IPS-15b (cell line): ENCODE measurements at regions not wholly inside any gene's neighbourhood (a gene's known extent, or its start where the extent isn't known, plus 50 kb on each side); places are given as distances from the start of the nearest gene placed in this dataset.

Source experiments
- H3K27me3 ChIP-seq: one replicate; pipeline ENCODE4 v1.6.1; 2013; ENCODE audit warnings: low read length; ENCODE audit not compliant: control insufficient read depth, insufficient read depth
- H3K36me3 ChIP-seq: one replicate; pipeline ENCODE4 v1.6.1; 2013; ENCODE audit warnings: low read length; ENCODE audit not compliant: control insufficient read depth, insufficient read depth
- H3K4me1 ChIP-seq: one replicate; pipeline ENCODE4 v1.6.1; 2013; ENCODE audit warnings: mild to moderate bottlenecking, low read length; ENCODE audit not compliant: control insufficient read depth, insufficient read depth
- H3K4me3 ChIP-seq: one replicate; pipeline ENCODE4 v1.5.1; 2013; ENCODE audit warnings: low read depth, low read length
- H3K9ac ChIP-seq: one replicate; pipeline ENCODE4 v1.6.1; 2013; ENCODE audit warnings: low read depth, mild to moderate bottlenecking, low read length
- H3K9me3 ChIP-seq: one replicate; pipeline ENCODE4 v1.6.1; 2013; ENCODE audit warnings: mild to moderate bottlenecking, low read length; ENCODE audit not compliant: control insufficient read depth, insufficient read depth

- Histone ChIP-seq H3K4me3 (no peak overlapping the region), H3K4me1 (peaks cover 7% of the 10 kb centered on the region), H3K9me3 (no peaks in the 10 kb centered on the region), H3K27me3 (no peaks in the 10 kb centered on the region), H3K36me3 (no peaks in the 10 kb centered on the region), H3K9ac (no peak overlapping the region)
Measured at GRCh38 chr6:134477991-134478635, 160.2 kb upstream of the SGK1 start.

DNA sequence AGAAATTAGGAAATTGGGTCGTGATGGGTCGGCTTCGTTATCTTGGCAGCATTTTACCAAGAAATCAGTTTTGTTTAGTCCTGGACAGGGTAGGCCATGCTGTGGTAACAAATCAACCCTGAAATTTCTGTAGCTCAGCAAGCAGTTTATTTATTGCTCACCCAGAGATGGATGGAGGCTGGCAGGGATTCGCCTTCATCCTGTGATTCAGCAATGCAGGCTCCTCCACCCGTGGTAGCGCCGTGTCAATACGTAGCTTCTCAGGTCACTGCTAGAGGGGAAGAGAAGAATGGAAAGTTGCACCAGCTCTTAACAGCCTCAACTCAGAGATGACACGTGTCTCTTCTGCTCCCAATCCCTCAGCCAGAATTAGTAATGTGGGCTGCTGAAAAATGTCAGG is 157.0 kb upstream of the SGK1 start:
- Histone ChIP-seq H3K27me3 (no peaks in the 10 kb centered on the region), H3K36me3 (no peaks in the 10 kb centered on the region), H3K9ac (no peak overlapping the region), H3K4me1 (no peaks in the 10 kb centered on the region), H3K9me3 (no peaks in the 10 kb centered on the region), H3K4me3 (no peak overlapping the region)

GRCh38 chr6:134472661-134473060 is 154.7 kb upstream of the SGK1 start:
- H3K27me3 ChIP-seq: no peaks in the 10 kb centered on the region
- no peaks in the 10 kb centered on the region for H3K4me1 ChIP-seq
- H3K9me3 ChIP-seq: no peaks in the 10 kb centered on the region
- no peak overlapping the region for H3K9ac ChIP-seq
- no peak overlapping the region for H3K4me3 ChIP-seq
- no peaks in the 10 kb centered on the region for H3K36me3 ChIP-seq

DNA sequence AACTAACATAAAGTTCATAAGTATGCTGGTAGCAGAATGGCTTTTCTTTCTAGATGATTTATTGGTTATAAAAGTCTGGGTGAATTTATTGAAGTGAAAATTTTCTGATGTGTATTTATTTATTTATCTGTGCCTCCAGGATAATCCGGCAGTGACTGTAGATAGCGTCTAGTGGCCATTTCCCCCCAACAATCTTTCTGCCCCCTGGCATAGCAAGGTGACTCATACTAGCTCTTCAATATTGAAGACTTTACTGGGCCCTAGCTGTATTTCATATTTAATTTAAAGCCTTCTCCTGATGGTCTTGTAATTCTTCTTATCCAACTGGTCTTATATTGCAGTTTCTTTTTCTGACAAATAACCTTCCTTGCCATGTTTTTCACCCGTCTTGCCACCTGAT is 154.1 kb upstream of the SGK1 start:
- Histone ChIP-seq H3K9ac (no peak overlapping the region), H3K4me3 (no peak overlapping the region), H3K4me1 (no peaks in the 10 kb centered on the region), H3K36me3 (no peaks in the 10 kb centered on the region), H3K9me3 (no peaks in the 10 kb centered on the region), H3K27me3 (no peaks in the 10 kb centered on the region)

GRCh38 chr6:134470457-134470975 is 152.6 kb upstream of the SGK1 start:
- Histone ChIP-seq H3K4me3 (no peak overlapping the region), H3K9ac (no peak overlapping the region), H3K27me3 (no peaks in the 10 kb centered on the region), H3K4me1 (no peaks in the 10 kb centered on the region), H3K9me3 (no peaks in the 10 kb centered on the region), H3K36me3 (no peaks in the 10 kb centered on the region)

- Histone ChIP-seq H3K27me3 (no peaks in the 10 kb centered on the region), H3K4me3 (no peak overlapping the region), H3K9me3 (no peaks in the 10 kb centered on the region), H3K36me3 (no peaks in the 10 kb centered on the region), H3K9ac (no peak overlapping the region), H3K4me1 (no peaks in the 10 kb centered on the region)
Measured at GRCh38 chr6:134469702-134470456, 152.0 kb upstream of the SGK1 start.

GRCh38 chr6:134468633-134469032 is 150.7 kb upstream of the SGK1 start:
- no peaks in the 10 kb centered on the region for H3K4me1 ChIP-seq
- no peaks in the 10 kb centered on the region for H3K36me3 ChIP-seq
- H3K27me3 ChIP-seq: no peaks in the 10 kb centered on the region
- H3K4me3 ChIP-seq: no peak overlapping the region
- H3K9me3 ChIP-seq: no peaks in the 10 kb centered on the region
- no peak overlapping the region for H3K9ac ChIP-seq

- no peaks in the 10 kb centered on the region for H3K27me3 ChIP-seq
- no peaks in the 10 kb centered on the region for H3K4me1 ChIP-seq
- H3K9ac ChIP-seq: no peak overlapping the region
- no peaks in the 10 kb centered on the region for H3K36me3 ChIP-seq
- no peaks in the 10 kb centered on the region for H3K9me3 ChIP-seq
- no peak overlapping the region for H3K4me3 ChIP-seq
Measured at GRCh38 chr6:134467620-134468019, 149.7 kb upstream of the SGK1 start.

GRCh38 chr6:134466771-134467525 is 149.0 kb upstream of the SGK1 start:
- H3K4me3 ChIP-seq: no peak overlapping the region

GRCh38 chr6:134464690-134465411 is 146.9 kb upstream of the SGK1 start:
- H3K4me3 ChIP-seq: no peak overlapping the region
- no peaks in the 10 kb centered on the region for H3K27me3 ChIP-seq
- H3K9me3 ChIP-seq: no peaks in the 10 kb centered on the region
- no peak overlapping the region for H3K9ac ChIP-seq
- H3K36me3 ChIP-seq: no peaks in the 10 kb centered on the region
- no peaks in the 10 kb centered on the region for H3K4me1 ChIP-seq

More at GRCh38 chr6:134466771-134467525, 149.0 kb upstream of the SGK1 start:
- H3K27me3 ChIP-seq: no peaks in the 10 kb centered on the region
- H3K4me1 ChIP-seq: no peaks in the 10 kb centered on the region
- H3K9me3 ChIP-seq: no peaks in the 10 kb centered on the region
- no peak overlapping the region for H3K9ac ChIP-seq
- no peaks in the 10 kb centered on the region for H3K36me3 ChIP-seq

GRCh38 chr6:134458857-134459657 is 141.1 kb upstream of the SGK1 start:
- Histone ChIP-seq H3K4me3 (no peak overlapping the region), H3K9me3 (no peaks in the 10 kb centered on the region), H3K4me1 (peaks cover 4% of the 10 kb centered on the region), H3K36me3 (no peaks in the 10 kb centered on the region), H3K27me3 (no peaks in the 10 kb centered on the region), H3K9ac (no peak overlapping the region)
